ENCODE measurements at regions not wholly inside any gene's neighbourhood (a gene's known extent, or its start where the extent isn't known, plus 50 kb on each side); places are given as distances from the start of the nearest gene placed in this dataset.
A peak's percentile ranks its signal among the peaks of the same experiment; 100 is the strongest.
"Not testable (repeated sequence)": the region's sequence is repeated elsewhere in the genome, so short reads cannot be mapped to it uniquely, and the experiment has no call there.

GRCh38 chr10:90180886-90181691 lies 479.7 kb downstream of the KIF20B start:
- no peak for DNase-seq (ENCODE audit: low read depth, low spot score)

- no peak for DNase-seq (ENCODE audit: low read depth, low spot score)
Measured at GRCh38 chr10:90192825-90193224, 491.4 kb downstream of the KIF20B start.

GRCh38 chr10:90193240-90193985 lies 492.0 kb downstream of the KIF20B start:
- no peak for DNase-seq (ENCODE audit: low read depth, low spot score)

- DNase-seq (ENCODE audit: low read depth, low spot score): no peak
Measured at GRCh38 chr10:90195288-90195840, 494.0 kb downstream of the KIF20B start.

GRCh38 chr10:90197766-90198165 lies 496.4 kb downstream of the KIF20B start:
- no peak for DNase-seq (ENCODE audit: low read depth, low spot score)

GRCh38 chr10:90199093-90199492 lies 497.7 kb downstream of the KIF20B start:
- no peak for DNase-seq (ENCODE audit: low read depth, low spot score)

GRCh38 chr10:90199513-90199912 lies 498.1 kb downstream of the KIF20B start:
- DNase-seq (ENCODE audit: low read depth, low spot score): no peak

- DNase-seq (ENCODE audit: low read depth, low spot score): no peak
Measured at GRCh38 chr10:90204131-90204955, 503.0 kb downstream of the KIF20B start.

- DNase-seq (ENCODE audit: low read depth, low spot score): no peak
Measured at GRCh38 chr10:90204956-90205314, 503.5 kb downstream of the KIF20B start.

- no peak for DNase-seq (ENCODE audit: low read depth, low spot score)
Measured at GRCh38 chr10:90205340-90205739, 503.9 kb downstream of the KIF20B start.

GRCh38 chr10:90213346-90213745 lies 512.0 kb downstream of the KIF20B start:
- DNase-seq (ENCODE audit: low read depth, low spot score): no peak

GRCh38 chr10:90218846-90219245 lies 517.5 kb downstream of the KIF20B start:
- no peak for DNase-seq (ENCODE audit: low read depth, low spot score)

- no peak for DNase-seq (ENCODE audit: low read depth, low spot score)
Measured at GRCh38 chr10:90222372-90222771, 521.0 kb downstream of the KIF20B start.

- peak; percentile 41 for DNase-seq (ENCODE audit: low read depth, low spot score)
Measured at GRCh38 chr10:90222939-90223338, 521.5 kb downstream of the KIF20B start.

- DNase-seq (ENCODE audit: low read depth, low spot score): no peak
Measured at GRCh38 chr10:90224791-90225566, 523.6 kb downstream of the KIF20B start.

- no peak for DNase-seq (ENCODE audit: low read depth, low spot score)
Measured at GRCh38 chr10:90226517-90226916, 525.1 kb downstream of the KIF20B start.

- no peak for DNase-seq (ENCODE audit: low read depth, low spot score)
Measured at GRCh38 chr10:90227217-90227656, 525.8 kb downstream of the KIF20B start.

- no peak for DNase-seq (ENCODE audit: low read depth, low spot score)
Measured at GRCh38 chr10:90227786-90228185, 526.4 kb downstream of the KIF20B start.

GRCh38 chr10:90229486-90229885 lies 528.1 kb downstream of the KIF20B start:
- DNase-seq (ENCODE audit: low read depth, low spot score): no peak

GRCh38 chr10:90233805-90234204 lies 532.4 kb downstream of the KIF20B start:
- not testable (repeated sequence) for DNase-seq (ENCODE audit: low read depth, low spot score)

- no peak for DNase-seq (ENCODE audit: low read depth, low spot score)
Measured at GRCh38 chr10:90245623-90246022, 544.2 kb downstream of the KIF20B start.

Data from ELF-1 (cell line).